22Rv1 (cell line): ENCODE measurements at regions not wholly inside any gene's neighbourhood (a gene's known extent, or its start where the extent isn't known, plus 50 kb on each side); places are given as distances from the start of the nearest gene placed in this dataset.

Experiments
- CTCF ChIP-seq: fragments of 450-650 bp; IDR thresholded peaks from 2 replicates; pipeline ENCODE4 v1.5.1; 2017; ENCODE audit warnings: mild to moderate bottlenecking
- ZFX ChIP-seq: fragments of 450-650 bp; IDR thresholded peaks from 2 replicates; pipeline ENCODE4 v1.6.1; 2017; ENCODE audit warnings: antibody characterized with exemption, borderline replicate concordance

DNA sequence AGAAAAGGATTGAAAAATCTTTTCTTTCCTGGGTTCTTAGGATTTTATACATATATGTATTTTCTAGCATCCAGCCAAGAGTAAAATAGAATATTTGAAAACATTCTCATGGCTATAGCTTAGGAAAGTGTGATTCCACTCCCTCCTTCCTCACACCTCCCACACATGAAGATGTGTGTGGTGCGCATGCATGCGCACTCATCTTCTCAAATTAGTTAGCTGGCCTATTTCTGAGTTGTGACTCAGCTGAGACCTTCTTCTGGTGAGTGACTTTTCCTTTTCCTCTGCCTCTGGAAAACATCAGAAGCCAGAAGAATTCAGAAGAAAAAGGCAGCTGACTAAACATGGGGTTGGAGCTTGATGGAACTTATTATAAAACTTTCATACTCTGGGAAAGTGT, 149.8 kb downstream of the OR4C45 start:
- no peak for TF ChIP-seq CTCF
- TF ChIP-seq ZFX = no peak
